ENCODE measurements at regions not wholly inside any gene's neighbourhood (a gene's known extent, or its start where the extent isn't known, plus 50 kb on each side); places are given as distances from the start of the nearest gene placed in this dataset.

GRCh38 chr2:53436882-53437281 lies 330.7 kb upstream of the CHAC2 start:
- no peaks in the 10 kb centered on the region for H3K36me3 Mint-ChIP-seq (ENCODE audit: low read depth)
- ATAC-seq, result no peak
- intact Hi-C loops (cut with DNase I, micrococcal nuclease), result no loop called here

GRCh38 chr2:53435610-53436009 lies 332.0 kb upstream of the CHAC2 start:
- ChIA-PET CTCF (interaction anchor here (0.6 kb wide), 1 partner anchor 17 kb away, joined by 3 read pairs; no protein-coding TSS in a partner anchor), POLR2A (no interaction called here)
- Mint-ChIP-seq H3K4me3 (no peak overlapping the region), H3K27me3 (no peaks in the 10 kb centered on the region), H3K36me3 (ENCODE audit: low read depth) (no peaks in the 10 kb centered on the region), H3K4me1 (no peaks in the 10 kb centered on the region), H3K9me3 (ENCODE audit: low read depth) (no peaks in the 10 kb centered on the region), H3K27ac (no peak overlapping the region)
- intact Hi-C loops (cut with DNase I, micrococcal nuclease), result no loop called here
- ATAC-seq (no peak), DNase-seq (no peak)

More at GRCh38 chr2:53436882-53437281, 330.7 kb upstream of the CHAC2 start:
- DNase-seq, result no peak
- CTCF ChIA-PET, result no interaction called here
- Mint-ChIP-seq H3K27ac (no peak overlapping the region), H3K4me1 (no peaks in the 10 kb centered on the region), H3K27me3 (no peaks in the 10 kb centered on the region), H3K4me3 (no peak overlapping the region), H3K9me3 (ENCODE audit: low read depth) (no peaks in the 10 kb centered on the region)
- POLR2A ChIA-PET, result no interaction called here

- H3K4me1 Mint-ChIP-seq, result no peaks in the 10 kb centered on the region
- no peak for DNase-seq
- H3K4me3 Mint-ChIP-seq, result no peak overlapping the region
- ATAC-seq, result no peak
- CTCF ChIA-PET, result no interaction called here
- no peaks in the 10 kb centered on the region for H3K36me3 Mint-ChIP-seq (ENCODE audit: low read depth)
- H3K27ac Mint-ChIP-seq, result no peak overlapping the region
- H3K9me3 Mint-ChIP-seq (ENCODE audit: low read depth), result no peaks in the 10 kb centered on the region
- H3K27me3 Mint-ChIP-seq, result no peaks in the 10 kb centered on the region
- intact Hi-C loops (cut with DNase I, micrococcal nuclease), result no loop called here
- POLR2A ChIA-PET, result no interaction called here
Observed at GRCh38 chr2:53434466-53434865, 333.1 kb upstream of the CHAC2 start.

- no peak for ATAC-seq
- Mint-ChIP-seq H3K4me3 (no peak overlapping the region), H3K9me3 (ENCODE audit: low read depth) (no peaks in the 10 kb centered on the region), H3K27me3 (no peaks in the 10 kb centered on the region), H3K36me3 (ENCODE audit: low read depth) (no peaks in the 10 kb centered on the region), H3K4me1 (no peaks in the 10 kb centered on the region), H3K27ac (no peak overlapping the region)
- DNase-seq, result no peak
- intact Hi-C loops (cut with DNase I, micrococcal nuclease), result no loop called here
- ChIA-PET POLR2A (no interaction called here), CTCF (no interaction called here)
Observed at GRCh38 chr2:53432936-53433335, 334.7 kb upstream of the CHAC2 start.

- Mint-ChIP-seq H3K27me3 (peaks cover 2% of the 10 kb centered on the region), H3K4me3 (no peak overlapping the region), H3K9me3 (ENCODE audit: low read depth) (no peaks in the 10 kb centered on the region), H3K27ac (no peak overlapping the region), H3K36me3 (ENCODE audit: low read depth) (no peaks in the 10 kb centered on the region), H3K4me1 (no peaks in the 10 kb centered on the region)
- intact Hi-C loops (cut with DNase I, micrococcal nuclease), result no loop called here
- ChIA-PET POLR2A (no interaction called here), CTCF (no interaction called here)
- no peak for DNase-seq
- no peak for ATAC-seq
Observed at GRCh38 chr2:53429901-53430300, 337.7 kb upstream of the CHAC2 start.

- no peaks in the 10 kb centered on the region for H3K36me3 Mint-ChIP-seq (ENCODE audit: low read depth)
- intact Hi-C loops (cut with DNase I, micrococcal nuclease), result no loop called here
- POLR2A ChIA-PET, result no interaction called here
- no peaks in the 10 kb centered on the region for H3K9me3 Mint-ChIP-seq (ENCODE audit: low read depth)
- CTCF ChIA-PET, result no interaction called here
- no peak overlapping the region for H3K27ac Mint-ChIP-seq
- no peaks in the 10 kb centered on the region for H3K4me1 Mint-ChIP-seq
- ATAC-seq (no peak), DNase-seq (no peak)
- no peak overlapping the region for H3K4me3 Mint-ChIP-seq
- H3K27me3 Mint-ChIP-seq, result peaks cover 2% of the 10 kb centered on the region
Observed at GRCh38 chr2:53424902-53425301, 342.7 kb upstream of the CHAC2 start.

GRCh38 chr2:53423465-53423864 lies 344.1 kb upstream of the CHAC2 start:
- H3K9me3 Mint-ChIP-seq (ENCODE audit: low read depth), result no peaks in the 10 kb centered on the region
- intact Hi-C loops (cut with DNase I, micrococcal nuclease), result loop anchor here in 1 of 2 experiments (1.0 kb wide), 1 partner anchor 400 kb away; no protein-coding TSS in a partner anchor
- peaks cover 2% of the 10 kb centered on the region for H3K27me3 Mint-ChIP-seq
- H3K27ac Mint-ChIP-seq, result no peak overlapping the region
- DNase-seq, result no peak
- CTCF ChIA-PET, result interaction anchor here (0.8 to 1.0 kb wide), 2 partner anchors 50 to 293 kb away, joined by 4 read pairs; no protein-coding TSS in a partner anchor
- no peaks in the 10 kb centered on the region for H3K36me3 Mint-ChIP-seq (ENCODE audit: low read depth)
- no peak overlapping the region for H3K4me3 Mint-ChIP-seq
- no peaks in the 10 kb centered on the region for H3K4me1 Mint-ChIP-seq
- POLR2A ChIA-PET, result no interaction called here
- no peak for ATAC-seq

- intact Hi-C loops (cut with DNase I, micrococcal nuclease), result loop anchor here in 1 of 2 experiments (1.0 kb wide), 1 partner anchor 400 kb away; no protein-coding TSS in a partner anchor
Observed at GRCh38 chr2:53422979-53423378, 344.6 kb upstream of the CHAC2 start.

GRCh38 chr2:53417385-53417784 lies 350.2 kb upstream of the CHAC2 start:
- no peak for ATAC-seq
- no peak overlapping the region for H3K27ac Mint-ChIP-seq
- ChIA-PET CTCF (no interaction called here), POLR2A (no interaction called here)
- H3K4me1 Mint-ChIP-seq, result no peaks in the 10 kb centered on the region
- intact Hi-C loops (cut with DNase I, micrococcal nuclease), result no loop called here
- H3K9me3 Mint-ChIP-seq (ENCODE audit: low read depth), result peaks cover 6% of the 10 kb centered on the region
- H3K36me3 Mint-ChIP-seq (ENCODE audit: low read depth), result no peaks in the 10 kb centered on the region
- no peak for DNase-seq
- no peaks in the 10 kb centered on the region for H3K27me3 Mint-ChIP-seq
- no peak overlapping the region for H3K4me3 Mint-ChIP-seq

More at GRCh38 chr2:53422979-53423378, 344.6 kb upstream of the CHAC2 start:
- no peak overlapping the region for H3K27ac Mint-ChIP-seq
- H3K4me3 Mint-ChIP-seq, result no peak overlapping the region
- CTCF ChIA-PET, result interaction anchor here (0.6 to 1.0 kb wide), 3 partner anchors 51 to 411 kb away, joined by 3 to 4 read pairs (median 4); no protein-coding TSS in a partner anchor
- DNase-seq, result peak; percentile 36
- no peaks in the 10 kb centered on the region for H3K9me3 Mint-ChIP-seq (ENCODE audit: low read depth)
- no peaks in the 10 kb centered on the region for H3K36me3 Mint-ChIP-seq (ENCODE audit: low read depth)
- H3K4me1 Mint-ChIP-seq, result no peaks in the 10 kb centered on the region
- peaks cover 2% of the 10 kb centered on the region for H3K27me3 Mint-ChIP-seq
- POLR2A ChIA-PET, result no interaction called here
- ATAC-seq, result no peak

- ChIA-PET CTCF (interaction anchor here (1.0 kb wide), 1 partner anchor 15 kb away, joined by 3 read pairs; no protein-coding TSS in a partner anchor), POLR2A (no interaction called here)
- H3K9me3 Mint-ChIP-seq (ENCODE audit: low read depth), result no peaks in the 10 kb centered on the region
- intact Hi-C loops (cut with DNase I, micrococcal nuclease), result no loop called here
- H3K36me3 Mint-ChIP-seq (ENCODE audit: low read depth), result no peaks in the 10 kb centered on the region
- no peak overlapping the region for H3K4me3 Mint-ChIP-seq
- H3K4me1 Mint-ChIP-seq, result peaks cover 3% of the 10 kb centered on the region
- H3K27ac Mint-ChIP-seq, result no peak overlapping the region
- no peak for DNase-seq
- ATAC-seq, result no peak
- H3K27me3 Mint-ChIP-seq, result peaks cover 5% of the 10 kb centered on the region
Observed at GRCh38 chr2:53407363-53408080, 360.1 kb upstream of the CHAC2 start.

GRCh38 chr2:53403792-53404413 lies 363.7 kb upstream of the CHAC2 start:
- Mint-ChIP-seq H3K27me3 (peaks cover 3% of the 10 kb centered on the region), H3K4me1 (peaks cover 3% of the 10 kb centered on the region), H3K36me3 (ENCODE audit: low read depth) (no peaks in the 10 kb centered on the region), H3K27ac (no peak overlapping the region), H3K4me3 (no peak overlapping the region), H3K9me3 (ENCODE audit: low read depth) (no peaks in the 10 kb centered on the region)
- peak; percentile 92 for ATAC-seq
- ChIA-PET CTCF (interaction anchor here (0.5 to 0.7 kb wide), 2 partner anchors 146 to 179 kb away, joined by 3 to 4 read pairs; no protein-coding TSS in a partner anchor), POLR2A (no interaction called here)
- intact Hi-C loops (cut with DNase I, micrococcal nuclease), result no loop called here
- no peak for DNase-seq

- POLR2A ChIA-PET, result no interaction called here
Observed at GRCh38 chr2:53397085-53397484, 370.5 kb upstream of the CHAC2 start.

More at GRCh38 chr2:53397085-53397484, 370.5 kb upstream of the CHAC2 start:
- intact Hi-C loops (cut with DNase I, micrococcal nuclease), result no loop called here
- CTCF ChIA-PET, result no interaction called here
- ATAC-seq (no peak), DNase-seq (no peak)
- H3K4me1 Mint-ChIP-seq, result no peaks in the 10 kb centered on the region
- H3K27ac Mint-ChIP-seq, result no peak overlapping the region
- H3K27me3 Mint-ChIP-seq, result peaks cover 1% of the 10 kb centered on the region
- H3K4me3 Mint-ChIP-seq, result no peak overlapping the region
- H3K9me3 Mint-ChIP-seq (ENCODE audit: low read depth), result no peaks in the 10 kb centered on the region
- H3K36me3 Mint-ChIP-seq (ENCODE audit: low read depth), result no peaks in the 10 kb centered on the region

Measured in activated CD4-positive, alpha-beta T cell treated with anti-CD3 and anti-CD28 coated beads for 36 hours (primary cell).